ENCODE measurements at regions not wholly inside any gene's neighbourhood (a gene's known extent, or its start where the extent isn't known, plus 50 kb on each side); places are given as distances from the start of the nearest gene placed in this dataset.
A peak's percentile ranks its signal among the peaks of the same experiment; 100 is the strongest.

- no peak overlapping the region for H3K4me2 ChIP-seq (ENCODE audit: insufficient read depth, low read length, poor library complexity, severe bottlenecking)
- DNase-seq (ENCODE audit: low spot score), result peak; percentile 6
- no peak overlapping the region for H3K18ac ChIP-seq (ENCODE audit: low read length)
- no peak overlapping the region for H2BK15ac ChIP-seq (ENCODE audit: low read length)
- H3K14ac ChIP-seq (ENCODE audit: low read length), result no peak overlapping the region
- H4K8ac ChIP-seq (ENCODE audit: low read depth, low read length), result no peak overlapping the region
- H2AK5ac ChIP-seq (ENCODE audit: low read depth, low read length), result no peak overlapping the region
- no peak overlapping the region for H3K4me3 ChIP-seq (ENCODE audit: low read length in 2 of 2)
- H3K9me3 ChIP-seq (replicated peaks in 1 of 2; ENCODE audit: control insufficient read depth in 2 of 2, insufficient read depth in 1 of 2, low read depth in 1 of 2, low read length in 2 of 2), result no peaks in the 10 kb centered on the region
- H3K23ac ChIP-seq (ENCODE audit: low read depth, low read length, poor library complexity), result no peak overlapping the region
- no peak overlapping the region for H2BK12ac ChIP-seq (ENCODE audit: low read length)
- peaks cover 0 to 12% of the 10 kb centered on the region in 2 donors for H3K4me1 ChIP-seq (ENCODE audit: control insufficient read depth in 2 of 2, insufficient read depth in 1 of 2, low read depth in 1 of 2, low read length in 2 of 2)
- no peak overlapping the region for H2AFZ ChIP-seq (ENCODE audit: low read length)
- H3K36me3 ChIP-seq (replicated peaks in 1 of 2; ENCODE audit: control insufficient read depth in 2 of 2, insufficient read depth in 2 of 2, low read length in 2 of 2), result no peaks in the 10 kb centered on the region
- H4K91ac ChIP-seq (ENCODE audit: low read depth, low read length, poor library complexity), result no peak overlapping the region
- WGBS, 2 donors (ENCODE audit: extremely low coverage in 2 of 2, insufficient read length in 2 of 2, insufficient replicate concordance in 1 of 2), result no CpG with 5 or more reads among the region's 6 CpGs
- no peak overlapping the region for H3K27ac ChIP-seq (replicated peaks; ENCODE audit: low read length)
- no peaks in the 10 kb centered on the region for H3K79me1 ChIP-seq (ENCODE audit: low read depth, low read length)
- H3K27me3 ChIP-seq (ENCODE audit: control insufficient read depth in 3 of 3, insufficient read depth in 3 of 3, low read depth in 1 of 3, low read length in 3 of 3), result no peaks in the 10 kb centered on the region
- no peak overlapping the region for H3K9ac ChIP-seq (ENCODE audit: low read depth, low read length, poor library complexity)
- no peak overlapping the region for H3K4ac ChIP-seq (ENCODE audit: low read length)
- no peak overlapping the region for H2BK120ac ChIP-seq (ENCODE audit: low read depth, low read length)
- H2BK5ac ChIP-seq (ENCODE audit: low read length), result no peak overlapping the region
These were observed 698.0 kb downstream of the TDRD15 start for GRCh38 chr2:21821672-21822227.

DNA sequence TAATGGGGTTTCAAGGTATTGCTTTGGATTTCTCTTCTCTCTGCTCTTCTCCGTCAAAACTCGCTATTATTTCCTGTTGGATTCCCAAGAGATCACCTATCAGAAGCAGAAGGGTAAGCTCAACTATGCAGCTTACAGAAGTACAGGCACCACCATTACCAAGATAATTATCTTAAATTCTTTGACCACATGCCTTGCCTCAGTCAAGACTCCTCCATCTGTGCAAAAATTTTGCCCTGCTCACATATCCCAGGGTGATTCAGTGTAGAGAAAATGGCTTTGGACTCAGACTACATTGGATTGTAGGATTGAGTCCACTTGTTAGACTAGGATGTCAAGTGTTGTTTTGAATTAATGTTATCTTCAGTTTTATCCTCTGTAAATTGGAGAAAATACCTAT lies 698.7 kb downstream of the TDRD15 start:
- H2BK15ac ChIP-seq (ENCODE audit: low read length), result no peak overlapping the region
- H3K18ac ChIP-seq (ENCODE audit: low read length), result no peak overlapping the region
- no peaks in the 10 kb centered on the region for H3K27me3 ChIP-seq (ENCODE audit: control insufficient read depth in 3 of 3, insufficient read depth in 3 of 3, low read depth in 1 of 3, low read length in 3 of 3)
- H3K4me3 ChIP-seq (ENCODE audit: low read length in 2 of 2), result no peak overlapping the region
- no peak for DNase-seq (ENCODE audit: low spot score)
- no peak overlapping the region for H2AFZ ChIP-seq (ENCODE audit: low read length)
- H3K79me1 ChIP-seq (ENCODE audit: low read depth, low read length), result no peaks in the 10 kb centered on the region
- H2BK12ac ChIP-seq (ENCODE audit: low read length), result no peak overlapping the region
- no peak overlapping the region for H3K9ac ChIP-seq (ENCODE audit: low read depth, low read length, poor library complexity)
- H3K36me3 ChIP-seq (replicated peaks in 1 of 2; ENCODE audit: control insufficient read depth in 2 of 2, insufficient read depth in 2 of 2, low read length in 2 of 2), result no peaks in the 10 kb centered on the region
- H3K4ac ChIP-seq (ENCODE audit: low read length), result no peak overlapping the region
- no peak overlapping the region for H2BK5ac ChIP-seq (ENCODE audit: low read length)
- no peak overlapping the region for H3K27ac ChIP-seq (replicated peaks; ENCODE audit: low read length)
- WGBS, 2 donors (ENCODE audit: extremely low coverage in 2 of 2, insufficient read length in 2 of 2, insufficient replicate concordance in 1 of 2), result no CpG with 5 or more reads among the region's 2 CpGs
- no peak overlapping the region for H2BK120ac ChIP-seq (ENCODE audit: low read depth, low read length)
- H4K8ac ChIP-seq (ENCODE audit: low read depth, low read length), result no peak overlapping the region
- H3K9me3 ChIP-seq (replicated peaks in 1 of 2; ENCODE audit: control insufficient read depth in 2 of 2, insufficient read depth in 1 of 2, low read depth in 1 of 2, low read length in 2 of 2), result no peaks in the 10 kb centered on the region
- no peak overlapping the region for H3K4me2 ChIP-seq (ENCODE audit: insufficient read depth, low read length, poor library complexity, severe bottlenecking)
- no peak overlapping the region for H3K14ac ChIP-seq (ENCODE audit: low read length)
- no peak overlapping the region for H4K91ac ChIP-seq (ENCODE audit: low read depth, low read length, poor library complexity)
- no peak overlapping the region for H3K23ac ChIP-seq (ENCODE audit: low read depth, low read length, poor library complexity)
- H3K4me1 ChIP-seq (ENCODE audit: control insufficient read depth in 2 of 2, insufficient read depth in 1 of 2, low read depth in 1 of 2, low read length in 2 of 2), result peaks cover 0 to 12% of the 10 kb centered on the region in 2 donors
- no peak overlapping the region for H2AK5ac ChIP-seq (ENCODE audit: low read depth, low read length)

DNA sequence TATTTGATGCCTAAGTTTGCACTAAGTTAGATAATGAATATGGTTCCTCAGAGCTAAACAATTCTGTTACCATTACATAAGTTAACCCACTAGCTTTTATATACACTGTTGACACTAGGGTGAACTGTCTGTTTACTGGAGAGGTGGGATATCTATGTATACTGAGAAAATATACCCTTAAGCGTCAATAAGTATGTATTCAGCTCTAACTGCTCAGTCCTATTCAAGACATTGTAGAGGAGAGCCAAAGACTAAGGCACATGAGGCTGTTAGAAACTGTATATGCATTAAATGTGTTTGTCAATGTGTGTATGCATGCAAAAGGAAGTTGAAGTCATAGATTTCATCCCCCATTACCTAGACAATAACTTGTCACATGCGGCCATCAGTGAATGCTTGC lies 710.0 kb downstream of the TDRD15 start:
- Histone ChIP-seq H3K4ac (ENCODE audit: low read length) (no peak overlapping the region), H2BK15ac (ENCODE audit: low read length) (no peak overlapping the region), H3K18ac (ENCODE audit: low read length) (no peak overlapping the region), H4K8ac (ENCODE audit: low read depth, low read length) (no peak overlapping the region), H3K9me3 (replicated peaks in 1 of 2; ENCODE audit: control insufficient read depth in 2 of 2, insufficient read depth in 1 of 2, low read depth in 1 of 2, low read length in 2 of 2) (no peaks in the 10 kb centered on the region), H3K27ac (replicated peaks; ENCODE audit: low read length) (no peak overlapping the region), H2AFZ (ENCODE audit: low read length) (no peak overlapping the region), H2AK5ac (ENCODE audit: low read depth, low read length) (no peak overlapping the region), H2BK12ac (ENCODE audit: low read length) (no peak overlapping the region), H3K4me3 (ENCODE audit: low read length in 2 of 2) (no peak overlapping the region), H3K36me3 (replicated peaks in 1 of 2; ENCODE audit: control insufficient read depth in 2 of 2, insufficient read depth in 2 of 2, low read length in 2 of 2) (no peaks in the 10 kb centered on the region), H4K91ac (ENCODE audit: low read depth, low read length, poor library complexity) (no peak overlapping the region), H3K27me3 (ENCODE audit: control insufficient read depth in 3 of 3, insufficient read depth in 3 of 3, low read depth in 1 of 3, low read length in 3 of 3) (no peaks in the 10 kb centered on the region), H3K4me2 (ENCODE audit: insufficient read depth, low read length, poor library complexity, severe bottlenecking) (no peak overlapping the region), H3K14ac (ENCODE audit: low read length) (no peak overlapping the region), H3K23ac (ENCODE audit: low read depth, low read length, poor library complexity) (no peak overlapping the region), H2BK5ac (ENCODE audit: low read length) (no peak overlapping the region), H3K4me1 (ENCODE audit: control insufficient read depth in 2 of 2, insufficient read depth in 1 of 2, low read depth in 1 of 2, low read length in 2 of 2) (no peaks in the 10 kb centered on the region), H3K9ac (ENCODE audit: low read depth, low read length, poor library complexity) (no peak overlapping the region), H3K79me1 (ENCODE audit: low read depth, low read length) (no peaks in the 10 kb centered on the region), H2BK120ac (ENCODE audit: low read depth, low read length) (no peak overlapping the region)
- no CpG with 5 or more reads among the region's 2 CpGs for WGBS, 2 donors (ENCODE audit: extremely low coverage in 2 of 2, insufficient read length in 2 of 2, insufficient replicate concordance in 1 of 2)
- DNase-seq (ENCODE audit: low spot score), result no peak

- H3K4me2 ChIP-seq (ENCODE audit: insufficient read depth, low read length, poor library complexity, severe bottlenecking), result no peak overlapping the region
- H3K4me3 ChIP-seq (ENCODE audit: low read length in 2 of 2), result no peak overlapping the region
- no CpG with 5 or more reads among the region's 3 CpGs for WGBS, 2 donors (ENCODE audit: extremely low coverage in 2 of 2, insufficient read length in 2 of 2, insufficient replicate concordance in 1 of 2)
- no peak overlapping the region for H2AFZ ChIP-seq (ENCODE audit: low read length)
- no peak overlapping the region for H3K4ac ChIP-seq (ENCODE audit: low read length)
- no peak overlapping the region for H3K18ac ChIP-seq (ENCODE audit: low read length)
- no peak overlapping the region for H3K9ac ChIP-seq (ENCODE audit: low read depth, low read length, poor library complexity)
- no peak overlapping the region for H2BK15ac ChIP-seq (ENCODE audit: low read length)
- H4K91ac ChIP-seq (ENCODE audit: low read depth, low read length, poor library complexity), result no peak overlapping the region
- H2BK12ac ChIP-seq (ENCODE audit: low read length), result no peak overlapping the region
- H3K79me1 ChIP-seq (ENCODE audit: low read depth, low read length), result no peaks in the 10 kb centered on the region
- no peaks in the 10 kb centered on the region for H3K36me3 ChIP-seq (replicated peaks in 1 of 2; ENCODE audit: control insufficient read depth in 2 of 2, insufficient read depth in 2 of 2, low read length in 2 of 2)
- H3K23ac ChIP-seq (ENCODE audit: low read depth, low read length, poor library complexity), result no peak overlapping the region
- no peak overlapping the region for H2BK5ac ChIP-seq (ENCODE audit: low read length)
- H2BK120ac ChIP-seq (ENCODE audit: low read depth, low read length), result no peak overlapping the region
- H3K14ac ChIP-seq (ENCODE audit: low read length), result no peak overlapping the region
- DNase-seq (ENCODE audit: low spot score), result no peak
- no peaks in the 10 kb centered on the region for H3K4me1 ChIP-seq (ENCODE audit: control insufficient read depth in 2 of 2, insufficient read depth in 1 of 2, low read depth in 1 of 2, low read length in 2 of 2)
- H2AK5ac ChIP-seq (ENCODE audit: low read depth, low read length), result no peak overlapping the region
- H3K27me3 ChIP-seq (ENCODE audit: control insufficient read depth in 3 of 3, insufficient read depth in 3 of 3, low read depth in 1 of 3, low read length in 3 of 3), result no peaks in the 10 kb centered on the region
- no peak overlapping the region for H3K27ac ChIP-seq (replicated peaks; ENCODE audit: low read length)
- no peaks in the 10 kb centered on the region for H3K9me3 ChIP-seq (replicated peaks in 1 of 2; ENCODE audit: control insufficient read depth in 2 of 2, insufficient read depth in 1 of 2, low read depth in 1 of 2, low read length in 2 of 2)
- H4K8ac ChIP-seq (ENCODE audit: low read depth, low read length), result no peak overlapping the region
These were observed 712.5 kb downstream of the TDRD15 start for GRCh38 chr2:21836261-21836660.
